ENCODE measurements at regions not wholly inside any gene's neighbourhood (a gene's known extent, or its start where the extent isn't known, plus 50 kb on each side); places are given as distances from the start of the nearest gene placed in this dataset.

GRCh38 chr9:113742878-113743277 is 133.2 kb upstream of the ZNF618 start:
- no peak overlapping the region for H3K27ac Mint-ChIP-seq
- peaks cover 2% of the 10 kb centered on the region for H3K27me3 Mint-ChIP-seq
- no peak overlapping the region for H3K4me3 Mint-ChIP-seq
- no peaks in the 10 kb centered on the region for H3K9me3 Mint-ChIP-seq (ENCODE audit: low read depth)
- DNase-seq (no peak), ATAC-seq (no peak)
- CTCF ChIA-PET: no interaction called here
- no peaks in the 10 kb centered on the region for H3K36me3 Mint-ChIP-seq
- H3K4me1 Mint-ChIP-seq: no peaks in the 10 kb centered on the region

- CTCF ChIA-PET: interaction anchor here (1.1 kb wide), 1 partner anchor 9 kb away, joined by 3 read pairs; no protein-coding TSS in a partner anchor
- peaks cover 4% of the 10 kb centered on the region for H3K27me3 Mint-ChIP-seq
- no peak overlapping the region for H3K27ac Mint-ChIP-seq
- ATAC-seq (no peak), DNase-seq (no peak)
- peaks cover 2% of the 10 kb centered on the region for H3K9me3 Mint-ChIP-seq (ENCODE audit: low read depth)
- no peaks in the 10 kb centered on the region for H3K4me1 Mint-ChIP-seq
- H3K36me3 Mint-ChIP-seq: no peaks in the 10 kb centered on the region
- no peak overlapping the region for H3K4me3 Mint-ChIP-seq
These were observed 129.6 kb upstream of the ZNF618 start for GRCh38 chr9:113746486-113746885.

- Mint-ChIP-seq H3K36me3 (no peaks in the 10 kb centered on the region), H3K9me3 (ENCODE audit: low read depth) (peaks cover 2% of the 10 kb centered on the region), H3K4me1 (no peaks in the 10 kb centered on the region), H3K27me3 (peaks cover 4% of the 10 kb centered on the region), H3K27ac (no peak overlapping the region), H3K4me3 (no peak overlapping the region)
- ATAC-seq (no peak), DNase-seq (no peak)
- CTCF ChIA-PET: no interaction called here
These were observed 128.0 kb upstream of the ZNF618 start for GRCh38 chr9:113748135-113748534.

GRCh38 chr9:113753398-113754119 is 122.5 kb upstream of the ZNF618 start:
- Mint-ChIP-seq H3K4me1 (no peaks in the 10 kb centered on the region), H3K4me3 (no peak overlapping the region), H3K9me3 (ENCODE audit: low read depth) (peaks cover 2% of the 10 kb centered on the region), H3K36me3 (no peaks in the 10 kb centered on the region), H3K27me3 (peaks cover 6% of the 10 kb centered on the region), H3K27ac (no peak overlapping the region)
- DNase-seq (no peak), ATAC-seq (no peak)
- CTCF ChIA-PET: no interaction called here

- H3K27ac Mint-ChIP-seq: no peak overlapping the region
- H3K9me3 Mint-ChIP-seq (ENCODE audit: low read depth): no peaks in the 10 kb centered on the region
- CTCF ChIA-PET: no interaction called here
- no peak for ATAC-seq
- H3K4me1 Mint-ChIP-seq: no peaks in the 10 kb centered on the region
- no peak overlapping the region for H3K4me3 Mint-ChIP-seq
- H3K27me3 Mint-ChIP-seq: peaks cover 14% of the 10 kb centered on the region
- DNase-seq: no peak
- H3K36me3 Mint-ChIP-seq: no peaks in the 10 kb centered on the region
These were observed 121.4 kb upstream of the ZNF618 start for GRCh38 chr9:113754739-113755138.

- no peak overlapping the region for H3K4me3 Mint-ChIP-seq
- H3K4me1 Mint-ChIP-seq: no peaks in the 10 kb centered on the region
- DNase-seq: no peak
- H3K27me3 Mint-ChIP-seq: peaks cover 14% of the 10 kb centered on the region
- H3K36me3 Mint-ChIP-seq: no peaks in the 10 kb centered on the region
- CTCF ChIA-PET: no interaction called here
- H3K27ac Mint-ChIP-seq: no peak overlapping the region
- no peak for ATAC-seq
- no peaks in the 10 kb centered on the region for H3K9me3 Mint-ChIP-seq (ENCODE audit: low read depth)
These were observed 120.7 kb upstream of the ZNF618 start for GRCh38 chr9:113755433-113755832.

- DNase-seq: no peak
- no peak overlapping the region for H3K4me3 Mint-ChIP-seq
- peaks cover 17% of the 10 kb centered on the region for H3K27me3 Mint-ChIP-seq
- no peaks in the 10 kb centered on the region for H3K9me3 Mint-ChIP-seq (ENCODE audit: low read depth)
- H3K36me3 Mint-ChIP-seq: no peaks in the 10 kb centered on the region
- ATAC-seq: no peak
- CTCF ChIA-PET: no interaction called here
- no peaks in the 10 kb centered on the region for H3K4me1 Mint-ChIP-seq
- no peak overlapping the region for H3K27ac Mint-ChIP-seq
These were observed 119.5 kb upstream of the ZNF618 start for GRCh38 chr9:113756476-113757192.

- CTCF ChIA-PET: no interaction called here
- Mint-ChIP-seq H3K27me3 (peaks cover 37% of the 10 kb centered on the region), H3K4me3 (no peak overlapping the region), H3K9me3 (ENCODE audit: low read depth) (no peaks in the 10 kb centered on the region), H3K36me3 (no peaks in the 10 kb centered on the region), H3K4me1 (no peaks in the 10 kb centered on the region), H3K27ac (no peak overlapping the region)
- DNase-seq (no peak), ATAC-seq (no peak)
These were observed 112.7 kb upstream of the ZNF618 start for GRCh38 chr9:113763429-113763828.

- Mint-ChIP-seq H3K36me3 (no peaks in the 10 kb centered on the region), H3K27ac (no peak overlapping the region), H3K4me3 (no peak overlapping the region), H3K27me3 (peaks cover 34% of the 10 kb centered on the region), H3K4me1 (no peaks in the 10 kb centered on the region), H3K9me3 (ENCODE audit: low read depth) (no peaks in the 10 kb centered on the region)
- DNase-seq (no peak), ATAC-seq (no peak)
- CTCF ChIA-PET: no interaction called here
These were observed 111.5 kb upstream of the ZNF618 start for GRCh38 chr9:113764572-113764971.

- CTCF ChIA-PET: no interaction called here
- H3K4me3 Mint-ChIP-seq: no peak overlapping the region
- no peaks in the 10 kb centered on the region for H3K4me1 Mint-ChIP-seq
- H3K27me3 Mint-ChIP-seq: peaks cover 20% of the 10 kb centered on the region
- no peaks in the 10 kb centered on the region for H3K36me3 Mint-ChIP-seq
- no peak overlapping the region for H3K27ac Mint-ChIP-seq
- no peaks in the 10 kb centered on the region for H3K9me3 Mint-ChIP-seq (ENCODE audit: low read depth)
- DNase-seq: no peak
- ATAC-seq: no peak
These were observed 106.7 kb upstream of the ZNF618 start for GRCh38 chr9:113769412-113769811.

- no peaks in the 10 kb centered on the region for H3K9me3 Mint-ChIP-seq (ENCODE audit: low read depth)
- no peaks in the 10 kb centered on the region for H3K36me3 Mint-ChIP-seq
- ATAC-seq (no peak), DNase-seq (no peak)
- H3K4me1 Mint-ChIP-seq: no peaks in the 10 kb centered on the region
- CTCF ChIA-PET: no interaction called here
- peaks cover 13% of the 10 kb centered on the region for H3K27me3 Mint-ChIP-seq
- no peak overlapping the region for H3K4me3 Mint-ChIP-seq
- no peak overlapping the region for H3K27ac Mint-ChIP-seq
These were observed 105.7 kb upstream of the ZNF618 start for GRCh38 chr9:113770396-113770795.

- DNase-seq (no peak), ATAC-seq (no peak)
- H3K9me3 Mint-ChIP-seq (ENCODE audit: low read depth): no peaks in the 10 kb centered on the region
- H3K36me3 Mint-ChIP-seq: no peaks in the 10 kb centered on the region
- no peak overlapping the region for H3K27ac Mint-ChIP-seq
- H3K27me3 Mint-ChIP-seq: peaks cover 8% of the 10 kb centered on the region
- no peaks in the 10 kb centered on the region for H3K4me1 Mint-ChIP-seq
- CTCF ChIA-PET: no interaction called here
- no peak overlapping the region for H3K4me3 Mint-ChIP-seq
These were observed 104.9 kb upstream of the ZNF618 start for GRCh38 chr9:113771199-113771598.

- CTCF ChIA-PET: no interaction called here
- peaks cover 8% of the 10 kb centered on the region for H3K27me3 Mint-ChIP-seq
- H3K4me3 Mint-ChIP-seq: no peak overlapping the region
- H3K27ac Mint-ChIP-seq: no peak overlapping the region
- H3K9me3 Mint-ChIP-seq (ENCODE audit: low read depth): no peaks in the 10 kb centered on the region
- no peak for ATAC-seq
- DNase-seq: no peak
- no peaks in the 10 kb centered on the region for H3K36me3 Mint-ChIP-seq
- H3K4me1 Mint-ChIP-seq: no peaks in the 10 kb centered on the region
These were observed 103.8 kb upstream of the ZNF618 start for GRCh38 chr9:113772121-113772810.

- Mint-ChIP-seq H3K36me3 (no peaks in the 10 kb centered on the region), H3K27ac (no peak overlapping the region), H3K4me1 (no peaks in the 10 kb centered on the region), H3K4me3 (no peak overlapping the region), H3K27me3 (peaks cover 2% of the 10 kb centered on the region), H3K9me3 (ENCODE audit: low read depth) (no peaks in the 10 kb centered on the region)
- DNase-seq (peak; percentile 8), ATAC-seq (no peak)
- CTCF ChIA-PET: no interaction called here
These were observed 101.1 kb upstream of the ZNF618 start for GRCh38 chr9:113774963-113775362.
